Keratinocyte (primary cell): ENCODE measurements at regions not wholly inside any gene's neighbourhood (a gene's known extent, or its start where the extent isn't known, plus 50 kb on each side); places are given as distances from the start of the nearest gene placed in this dataset.

ENCODE experiments used
- CTCF ChIP-seq, 3 experiments: IDR thresholded peaks in 1 of 3; conservative IDR thresholded peaks in 1 of 3; optimal IDR thresholded peaks in 1 of 3; 2 replicates in 2 of 3; 3 replicates in 1 of 3; pipeline versions ENCODE3 to v1.5.1; 2011; ENCODE audit warnings: low read length in 3 of 3, mild to moderate bottlenecking in 3 of 3, moderate library complexity in 2 of 3, control low read depth in 1 of 3, inconsistent platforms in 1 of 3; ENCODE audit not compliant: insufficient read depth in 2 of 3; ENCODE audit errors: extremely low read depth in 1 of 3
- EZH2 ChIP-seq: IDR thresholded peaks from one replicate; pipeline ENCODE4 v1.6.1; 2012; ENCODE audit warnings: inconsistent platforms, mild to moderate bottlenecking, low read length, moderate library complexity

DNA sequence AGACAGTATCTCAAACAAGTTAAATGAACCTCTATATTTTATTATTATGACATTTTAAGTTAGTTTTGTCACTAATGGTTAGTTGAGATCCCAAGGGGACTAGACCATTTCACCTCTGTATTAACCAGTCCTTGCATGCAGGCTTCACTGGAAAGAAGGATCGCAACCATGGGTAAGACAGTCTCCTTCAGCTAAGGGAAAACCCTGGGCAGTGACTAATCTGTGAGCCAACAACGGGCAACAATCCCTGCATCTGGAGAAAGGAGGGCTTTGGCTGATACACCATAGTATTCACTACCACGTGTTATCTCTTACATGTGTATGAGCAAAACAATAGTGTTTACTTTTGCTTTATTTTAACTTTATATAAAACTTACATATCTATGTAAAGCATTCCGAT is 708.8 kb upstream of the CHRM3 start:
- TF ChIP-seq CTCF (optimal IDR thresholded peaks at IDR 0.05 in 1 of 3, IDR thresholded peaks at IDR 0.05 in 1 of 3, conservative IDR thresholded peaks at IDR 0.05 in 1 of 3; ENCODE audit: extremely low read depth in 1 of 3, insufficient read depth in 2 of 3, low read length in 3 of 3) (no peak), EZH2 (no peak)
